GM12878 (cell line): ENCODE measurements at regions not wholly inside any gene's neighbourhood (a gene's known extent, or its start where the extent isn't known, plus 50 kb on each side); places are given as distances from the start of the nearest gene placed in this dataset.

Experiments used
- BRCA1 ChIP-seq: IDR thresholded peaks from 2 replicates; pipeline ENCODE4 v1.6.1; 2011; ENCODE audit warnings: low read depth, low read length, improper control_type of control experiment
- CBX5 ChIP-seq: sonication (generic); IDR thresholded peaks from 2 replicates; pipeline ENCODE4 v1.6.1; 2016; ENCODE audit warnings: low read depth, moderate library complexity, mild to moderate bottlenecking, inconsistent platforms
- CUX1 ChIP-seq: IDR thresholded peaks from 2 replicates; pipeline ENCODE4 v1.6.1; 2012; ENCODE audit warnings: improper control_type of control experiment, low read depth, low read length; ENCODE audit not compliant: insufficient replicate concordance
- E4F1 ChIP-seq: fragments of 450-650 bp; IDR thresholded peaks from 2 replicates; pipeline ENCODE4 v1.6.1; 2018; ENCODE audit warnings: borderline replicate concordance, mild to moderate bottlenecking; ENCODE audit not compliant: partially characterized antibody
- GATAD2B ChIP-seq: fragments of 450-650 bp; conservative IDR thresholded peaks from 2 replicates; pipeline ENCODE4 v1.6.1; 2017; ENCODE audit warnings: low read depth, mild to moderate bottlenecking, moderate library complexity
- MEF2A ChIP-seq: IDR thresholded peaks from 2 replicates; pipeline ENCODE4 v1.6.1; 2011; ENCODE audit warnings: low read depth, mild to moderate bottlenecking, low read length, moderate library complexity; ENCODE audit not compliant: insufficient read depth
- NR2C1 ChIP-seq: fragments of 450-650 bp; IDR thresholded peaks from 2 replicates; pipeline ENCODE4 v1.6.1; 2017; ENCODE audit warnings: antibody characterized with exemption, mild to moderate bottlenecking, moderate library complexity
- NR2F1 ChIP-seq: fragments of 450-650 bp; conservative IDR thresholded peaks from 2 replicates; pipeline ENCODE4 v1.6.1; 2017; ENCODE audit warnings: mild to moderate bottlenecking
- PRDM15 ChIP-seq: fragments of 450-650 bp; formaldehyde crosslinking; IDR thresholded peaks from 2 replicates; pipeline ENCODE4 v1.4.0; 2020; ENCODE audit warnings: mild to moderate bottlenecking, moderate library complexity
- RUNX3 ChIP-seq: IDR thresholded peaks from 2 replicates; pipeline ENCODE4 v1.6.1; 2012; ENCODE audit warnings: low read length, inconsistent platforms
- TCF3 ChIP-seq: IDR thresholded peaks from 2 replicates; pipeline ENCODE4 v1.6.1; 2012; ENCODE audit warnings: low read depth, mild to moderate bottlenecking, low read length, borderline replicate concordance; ENCODE audit not compliant: insufficient read depth
- YY1 ChIP-seq: IDR thresholded peaks from 2 replicates; pipeline ENCODE4 v1.6.1; 2011; ENCODE audit warnings: low read depth, mild to moderate bottlenecking, low read length
- ZNF592 ChIP-seq: fragments of 450-650 bp; IDR thresholded peaks from 2 replicates; pipeline ENCODE4 v1.6.1; 2017; ENCODE audit warnings: mild to moderate bottlenecking, moderate library complexity
- ZSCAN29 ChIP-seq: fragments of 450-650 bp; IDR thresholded peaks from 2 replicates; pipeline ENCODE4 v1.6.1; 2017; ENCODE audit warnings: mild to moderate bottlenecking, moderate library complexity

- TF ChIP-seq ZNF592, result no peak
- no peak for TF ChIP-seq YY1
- no peak for TF ChIP-seq BRCA1
- TF ChIP-seq PRDM15, result no peak
- peak; percentile 94 for TF ChIP-seq NR2F1
- no peak for TF ChIP-seq E4F1
- TF ChIP-seq RUNX3, result peak; percentile 91
- peak; percentile 58; the same call in 1 of the 2 replicates for TF ChIP-seq TCF3
- TF ChIP-seq MEF2A, result peak; percentile 91
- TF ChIP-seq CUX1, result no peak
- TF ChIP-seq GATAD2B, result no peak
- no peak for TF ChIP-seq ZSCAN29
- no peak for TF ChIP-seq NR2C1
- TF ChIP-seq CBX5, result peak; percentile 67; the same call in 1 of the 2 replicates
Observed at GRCh38 chr6:22068561-22069305, 228.1 kb downstream of the PRL start (continued).
